ENCODE measurements at regions not wholly inside any gene's neighbourhood (a gene's known extent, or its start where the extent isn't known, plus 50 kb on each side); places are given as distances from the start of the nearest gene placed in this dataset.

DNA sequence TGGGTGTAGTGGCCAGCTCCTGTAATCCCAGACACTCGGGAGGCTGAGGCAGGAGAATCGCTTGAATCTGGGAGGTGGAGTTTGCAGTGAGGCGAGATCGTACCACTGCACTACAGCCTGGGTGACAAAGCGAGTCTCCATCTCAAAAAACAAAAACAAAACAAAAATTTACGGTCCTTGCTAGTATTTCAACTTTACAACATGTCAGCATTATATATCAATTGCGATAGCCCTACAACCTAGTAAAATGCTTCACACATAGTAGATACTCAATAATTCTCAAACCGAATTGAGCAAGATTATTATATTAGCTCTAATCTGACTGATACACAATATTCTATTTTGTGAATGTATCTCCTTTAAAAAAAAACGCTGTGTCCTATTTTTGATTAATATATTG, 1411.0 kb upstream of the WWC1 start (continued):
- TF ChIP-seq, protein P1, sequence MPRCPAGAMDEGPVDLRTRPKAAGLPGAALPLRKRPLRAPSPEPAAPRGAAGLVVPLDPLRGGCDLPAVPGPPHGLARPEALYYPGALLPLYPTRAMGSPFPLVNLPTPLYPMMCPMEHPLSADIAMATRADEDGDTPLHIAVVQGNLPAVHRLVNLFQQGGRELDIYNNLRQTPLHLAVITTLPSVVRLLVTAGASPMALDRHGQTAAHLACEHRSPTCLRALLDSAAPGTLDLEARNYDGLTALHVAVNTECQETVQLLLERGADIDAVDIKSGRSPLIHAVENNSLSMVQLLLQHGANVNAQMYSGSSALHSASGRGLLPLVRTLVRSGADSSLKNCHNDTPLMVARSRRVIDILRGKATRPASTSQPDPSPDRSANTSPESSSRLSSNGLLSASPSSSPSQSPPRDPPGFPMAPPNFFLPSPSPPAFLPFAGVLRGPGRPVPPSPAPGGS (IDR thresholded peaks at IDR 0.05; ENCODE audit: borderline replicate concordance, insufficient read depth, low read depth, low read length, poor library complexity, severe bottlenecking): no peak
- TF ChIP-seq KLF5 (IDR thresholded peaks at IDR 0.05; ENCODE audit: partially characterized antibody): no peak

DNA sequence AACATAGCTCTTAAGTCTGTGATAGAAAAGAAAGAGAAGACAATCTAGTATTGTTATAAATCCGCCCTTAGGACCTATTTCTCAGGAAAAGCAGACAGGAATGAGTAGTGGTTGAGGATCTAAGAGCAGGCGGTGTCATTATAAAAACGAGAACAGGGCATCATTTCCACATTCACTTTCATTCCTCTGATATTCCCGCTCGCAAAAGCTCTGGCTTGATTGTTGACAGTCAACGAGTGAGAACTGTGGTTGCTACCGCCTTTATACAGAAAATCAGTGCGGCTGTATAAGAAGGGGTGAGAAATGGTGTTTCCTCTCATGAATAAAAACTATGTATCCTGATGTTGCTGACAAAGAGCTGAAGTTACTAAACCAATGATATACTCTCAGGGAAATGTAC, 1409.6 kb upstream of the WWC1 start:
- Histone ChIP-seq H3K4me3 (no peak overlapping the region), H3K9ac (ENCODE audit: control insufficient read depth, insufficient read depth, low read length) (no peak overlapping the region), H3K36me3 (ENCODE audit: control insufficient read depth in 2 of 2, insufficient read depth in 2 of 2, low read length in 1 of 2) (no peaks in the 10 kb centered on the region), H2AFZ (ENCODE audit: control insufficient read depth, low read depth, low read length) (no peak overlapping the region), H3K79me2 (ENCODE audit: control insufficient read depth, insufficient read depth, low read length) (no peaks in the 10 kb centered on the region), H3K27me3 (replicated peaks in 1 of 2; ENCODE audit: control insufficient read depth in 2 of 2, insufficient read depth in 2 of 2, low read length in 1 of 2) (no peaks in the 10 kb centered on the region), H4K20me1 (ENCODE audit: control insufficient read depth, insufficient read depth) (no peaks in the 10 kb centered on the region), H3K4me1 (ENCODE audit: control insufficient read depth, insufficient read depth, low read length) (no peaks in the 10 kb centered on the region), H3K9me3 (replicated peaks; ENCODE audit: control insufficient read depth, insufficient read depth, low read length) (no peaks in the 10 kb centered on the region), H3K27ac (ENCODE audit: control insufficient read depth, insufficient read depth) (no peak overlapping the region), H3K4me2 (ENCODE audit: control insufficient read depth, insufficient read depth) (no peak overlapping the region)
- intact Hi-C loops (cut with micrococcal nuclease; ENCODE audit: unreplicated experiment): no loop called here
- no peak for ATAC-seq
- no peak for FAIRE-seq
- RAD21 ChIA-PET (ENCODE audit: unreplicated experiment): no interaction called here
- SMC1A ChIA-PET (ENCODE audit: uncharacterized antibody, unreplicated experiment): no interaction called here
- CTCF ChIA-PET: no interaction called here
- DNase-seq (ENCODE audit: low read depth, low spot score): no peak
- no TSS peak for BruUV-seq (replicated peaks)
- POLR2A ChIA-PET: no interaction called here
- WGBS (ENCODE audit: insufficient coverage, insufficient replicate concordance, low lambda C conversion rate, missing lambda C conversion rate): 32% methylated on average over 8 of the region's 8 CpGs
- in situ Hi-C loops (cut with MboI): no loop called here
- TF ChIP-seq POLR2A (IDR thresholded peaks at IDR 0.05; ENCODE audit: low read depth, low read length) (no peak), ZNF207 (IDR thresholded peaks at IDR 0.05; ENCODE audit: borderline replicate concordance) (no peak), SREBF1 (IDR thresholded peaks at IDR 0.05; ENCODE audit: low read length) (no peak), SIX5 (IDR thresholded peaks at IDR 0.05; ENCODE audit: low read depth, low read length, severe bottlenecking) (no peak), PAX5 (IDR thresholded peaks at IDR 0.05; ENCODE audit: borderline replicate concordance, low read depth, low read length) (no peak), FOXM1 (IDR thresholded peaks at IDR 0.05; ENCODE audit: low read depth, low read length) (no peak), BACH1 (IDR thresholded peaks at IDR 0.05; ENCODE audit: borderline replicate concordance) (no peak), KDM1A (IDR thresholded peaks at IDR 0.05; ENCODE audit: borderline replicate concordance) (no peak), CREB1 (IDR thresholded peaks at IDR 0.05; ENCODE audit: low read depth) (no peak)
- TF ChIP-seq, protein P2, sequence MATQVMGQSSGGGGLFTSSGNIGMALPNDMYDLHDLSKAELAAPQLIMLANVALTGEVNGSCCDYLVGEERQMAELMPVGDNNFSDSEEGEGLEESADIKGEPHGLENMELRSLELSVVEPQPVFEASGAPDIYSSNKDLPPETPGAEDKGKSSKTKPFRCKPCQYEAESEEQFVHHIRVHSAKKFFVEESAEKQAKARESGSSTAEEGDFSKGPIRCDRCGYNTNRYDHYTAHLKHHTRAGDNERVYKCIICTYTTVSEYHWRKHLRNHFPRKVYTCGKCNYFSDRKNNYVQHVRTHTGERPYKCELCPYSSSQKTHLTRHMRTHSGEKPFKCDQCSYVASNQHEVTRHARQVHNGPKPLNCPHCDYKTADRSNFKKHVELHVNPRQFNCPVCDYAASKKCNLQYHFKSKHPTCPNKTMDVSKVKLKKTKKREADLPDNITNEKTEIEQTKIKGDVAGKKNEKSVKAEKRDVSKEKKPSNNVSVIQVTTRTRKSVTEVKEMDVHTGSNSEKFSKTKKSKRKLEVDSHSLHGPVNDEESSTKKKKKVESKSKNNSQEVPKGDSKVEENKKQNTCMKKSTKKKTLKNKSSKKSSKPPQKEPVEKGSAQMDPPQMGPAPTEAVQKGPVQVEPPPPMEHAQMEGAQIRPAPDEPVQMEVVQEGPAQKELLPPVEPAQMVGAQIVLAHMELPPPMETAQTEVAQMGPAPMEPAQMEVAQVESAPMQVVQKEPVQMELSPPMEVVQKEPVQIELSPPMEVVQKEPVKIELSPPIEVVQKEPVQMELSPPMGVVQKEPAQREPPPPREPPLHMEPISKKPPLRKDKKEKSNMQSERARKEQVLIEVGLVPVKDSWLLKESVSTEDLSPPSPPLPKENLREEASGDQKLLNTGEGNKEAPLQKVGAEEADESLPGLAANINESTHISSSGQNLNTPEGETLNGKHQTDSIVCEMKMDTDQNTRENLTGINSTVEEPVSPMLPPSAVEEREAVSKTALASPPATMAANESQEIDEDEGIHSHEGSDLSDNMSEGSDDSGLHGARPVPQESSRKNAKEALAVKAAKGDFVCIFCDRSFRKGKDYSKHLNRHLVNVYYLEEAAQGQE (IDR thresholded peaks at IDR 0.05; ENCODE audit: low read depth, low read length): no peak
- TF ChIP-seq, protein P3, sequence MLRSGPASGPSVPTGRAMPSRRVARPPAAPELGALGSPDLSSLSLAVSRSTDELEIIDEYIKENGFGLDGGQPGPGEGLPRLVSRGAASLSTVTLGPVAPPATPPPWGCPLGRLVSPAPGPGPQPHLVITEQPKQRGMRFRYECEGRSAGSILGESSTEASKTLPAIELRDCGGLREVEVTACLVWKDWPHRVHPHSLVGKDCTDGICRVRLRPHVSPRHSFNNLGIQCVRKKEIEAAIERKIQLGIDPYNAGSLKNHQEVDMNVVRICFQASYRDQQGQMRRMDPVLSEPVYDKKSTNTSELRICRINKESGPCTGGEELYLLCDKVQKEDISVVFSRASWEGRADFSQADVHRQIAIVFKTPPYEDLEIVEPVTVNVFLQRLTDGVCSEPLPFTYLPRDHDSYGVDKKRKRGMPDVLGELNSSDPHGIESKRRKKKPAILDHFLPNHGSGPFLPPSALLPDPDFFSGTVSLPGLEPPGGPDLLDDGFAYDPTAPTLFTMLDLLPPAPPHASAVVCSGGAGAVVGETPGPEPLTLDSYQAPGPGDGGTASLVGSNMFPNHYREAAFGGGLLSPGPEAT (IDR thresholded peaks at IDR 0.05; ENCODE audit: low read depth): no peak
- TF ChIP-seq, protein P4, sequence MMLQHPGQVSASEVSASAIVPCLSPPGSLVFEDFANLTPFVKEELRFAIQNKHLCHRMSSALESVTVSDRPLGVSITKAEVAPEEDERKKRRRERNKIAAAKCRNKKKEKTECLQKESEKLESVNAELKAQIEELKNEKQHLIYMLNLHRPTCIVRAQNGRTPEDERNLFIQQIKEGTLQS (IDR thresholded peaks at IDR 0.05; ENCODE audit: borderline replicate concordance, extremely low read depth, low read depth, low read length): no peak
- TF ChIP-seq, protein P5, sequence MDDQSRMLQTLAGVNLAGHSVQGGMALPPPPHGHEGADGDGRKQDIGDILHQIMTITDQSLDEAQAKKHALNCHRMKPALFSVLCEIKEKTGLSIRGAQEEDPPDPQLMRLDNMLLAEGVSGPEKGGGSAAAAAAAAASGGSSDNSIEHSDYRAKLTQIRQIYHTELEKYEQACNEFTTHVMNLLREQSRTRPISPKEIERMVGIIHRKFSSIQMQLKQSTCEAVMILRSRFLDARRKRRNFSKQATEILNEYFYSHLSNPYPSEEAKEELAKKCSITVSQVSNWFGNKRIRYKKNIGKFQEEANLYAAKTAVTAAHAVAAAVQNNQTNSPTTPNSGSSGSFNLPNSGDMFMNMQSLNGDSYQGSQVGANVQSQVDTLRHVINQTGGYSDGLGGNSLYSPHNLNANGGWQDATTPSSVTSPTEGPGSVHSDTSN (IDR thresholded peaks at IDR 0.05; ENCODE audit: insufficient replicate concordance, low read depth, low read length): no peak

Measured in GM12878 (cell line).